ENCODE measurements at regions not wholly inside any gene's neighbourhood (a gene's known extent, or its start where the extent isn't known, plus 50 kb on each side); places are given as distances from the start of the nearest gene placed in this dataset.

DNA sequence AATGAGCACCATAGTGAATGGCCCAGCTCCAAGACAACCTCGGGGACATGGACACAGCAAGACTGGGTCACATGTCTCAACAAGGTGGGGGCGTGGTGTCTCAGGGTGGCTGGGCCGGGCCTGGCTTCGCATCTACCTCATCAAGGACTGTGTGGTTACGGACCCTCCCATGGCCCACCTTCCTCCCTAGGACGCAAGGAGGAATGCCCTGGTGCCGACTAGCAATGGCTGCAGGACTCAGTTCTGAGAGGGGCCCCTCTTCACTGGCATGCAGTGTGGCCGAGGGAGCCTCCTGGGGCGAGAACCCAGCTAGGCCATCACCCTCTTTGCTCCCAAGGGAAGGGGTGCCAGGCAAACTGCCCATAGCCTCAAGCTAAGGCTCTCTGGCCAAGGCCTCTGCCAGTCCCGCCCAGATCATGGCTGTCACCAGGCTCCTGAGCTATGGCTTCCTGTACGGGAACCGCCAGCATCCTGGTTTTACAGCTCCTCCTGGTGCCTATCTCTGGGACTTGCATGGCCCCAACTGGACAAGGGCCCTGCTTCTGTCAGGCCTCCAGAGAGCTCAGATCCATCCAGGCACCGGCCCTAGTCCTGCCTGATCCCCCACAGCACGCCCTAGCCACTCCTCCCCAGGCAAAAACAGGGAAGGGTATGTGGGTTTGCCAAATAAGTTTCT is 218.0 kb upstream of the AGTR2 start:
- no peaks in the 10 kb centered on the region for H3K27me3 Mint-ChIP-seq (ENCODE audit: insufficient read depth, unreplicated experiment)

DNA sequence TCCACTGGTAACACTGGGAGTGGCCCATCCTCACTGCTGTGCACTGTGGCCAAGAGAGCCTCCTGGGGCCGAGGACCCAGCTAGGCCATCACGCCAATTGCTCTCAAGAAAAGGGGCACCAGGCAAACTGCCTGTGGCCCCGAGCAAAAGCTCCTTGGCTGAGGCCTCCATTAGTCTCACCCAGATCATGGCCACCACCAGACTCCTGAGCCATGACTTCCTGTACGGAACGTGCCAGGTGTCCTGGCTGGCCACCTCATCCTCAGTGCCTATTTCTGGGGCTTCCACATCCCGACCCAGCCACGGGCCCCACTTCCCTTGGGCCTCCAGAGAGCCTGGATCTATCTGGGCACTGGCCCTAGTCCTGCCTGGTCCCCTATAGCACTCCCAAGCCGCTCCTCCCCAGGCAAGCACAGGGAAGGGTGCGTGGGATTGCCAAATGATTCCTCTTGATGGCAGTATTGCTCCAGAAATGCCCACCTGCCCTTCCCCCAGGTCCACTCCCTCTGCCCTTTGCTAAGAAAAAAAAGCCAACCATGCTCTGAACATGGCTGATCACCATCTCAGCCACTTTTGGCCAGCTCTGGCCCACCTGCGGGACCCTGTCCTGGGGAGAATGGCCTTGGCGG is 212.6 kb upstream of the AGTR2 start:
- peak in 1 of 2 experiments; percentile 35 for DNase-seq
- H3K4me1 Mint-ChIP-seq (ENCODE audit: low read depth, unreplicated experiment), result peaks cover 6% of the 10 kb centered on the region

More for the DNA sequence above, 218.0 kb upstream of the AGTR2 start:
- no peaks in the 10 kb centered on the region for H3K27me3 ChIP-seq (replicated peaks; ENCODE audit: control insufficient read depth, insufficient read depth, low read length)
- H3K4me3 Mint-ChIP-seq (ENCODE audit: unreplicated experiment), result no peak overlapping the region
- no peak overlapping the region for H3K4me3 ChIP-seq (ENCODE audit: low read depth, low read length)
- no peaks in the 10 kb centered on the region for H3K9me3 Mint-ChIP-seq (ENCODE audit: unreplicated experiment)
- no peaks in the 10 kb centered on the region for H3K36me3 Mint-ChIP-seq (ENCODE audit: insufficient read depth, unreplicated experiment)
- no peaks in the 10 kb centered on the region for H3K4me1 ChIP-seq
- DNase-seq, result no peak
- no peaks in the 10 kb centered on the region for H3K9me3 ChIP-seq
- H3K27ac Mint-ChIP-seq (ENCODE audit: unreplicated experiment), result no peak overlapping the region
- peaks cover 2% of the 10 kb centered on the region for H3K4me1 Mint-ChIP-seq (ENCODE audit: low read depth, unreplicated experiment)
- TF ChIP-seq, protein P1, sequence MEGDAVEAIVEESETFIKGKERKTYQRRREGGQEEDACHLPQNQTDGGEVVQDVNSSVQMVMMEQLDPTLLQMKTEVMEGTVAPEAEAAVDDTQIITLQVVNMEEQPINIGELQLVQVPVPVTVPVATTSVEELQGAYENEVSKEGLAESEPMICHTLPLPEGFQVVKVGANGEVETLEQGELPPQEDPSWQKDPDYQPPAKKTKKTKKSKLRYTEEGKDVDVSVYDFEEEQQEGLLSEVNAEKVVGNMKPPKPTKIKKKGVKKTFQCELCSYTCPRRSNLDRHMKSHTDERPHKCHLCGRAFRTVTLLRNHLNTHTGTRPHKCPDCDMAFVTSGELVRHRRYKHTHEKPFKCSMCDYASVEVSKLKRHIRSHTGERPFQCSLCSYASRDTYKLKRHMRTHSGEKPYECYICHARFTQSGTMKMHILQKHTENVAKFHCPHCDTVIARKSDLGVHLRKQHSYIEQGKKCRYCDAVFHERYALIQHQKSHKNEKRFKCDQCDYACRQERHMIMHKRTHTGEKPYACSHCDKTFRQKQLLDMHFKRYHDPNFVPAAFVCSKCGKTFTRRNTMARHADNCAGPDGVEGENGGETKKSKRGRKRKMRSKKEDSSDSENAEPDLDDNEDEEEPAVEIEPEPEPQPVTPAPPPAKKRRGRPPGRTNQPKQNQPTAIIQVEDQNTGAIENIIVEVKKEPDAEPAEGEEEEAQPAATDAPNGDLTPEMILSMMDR (IDR thresholded peaks at IDR 0.05; ENCODE audit: insufficient read depth in 1 of 2, low read depth in 1 of 2, low read length in 1 of 2, severe bottlenecking in 1 of 2, unreplicated experiment in 1 of 2), result no peak
- intact Hi-C loops (cut with micrococcal nuclease; ENCODE audit: unreplicated experiment), result no loop called here
- no TSS peak for BruUV-seq (replicated peaks)
- ChIA-PET POLR2A (no interaction called here), CTCF (no interaction called here)
- no peaks in the 10 kb centered on the region; the same call in 1 of the 2 replicates for H3K36me3 ChIP-seq (ENCODE audit: control insufficient read depth, insufficient read depth, low read length)

GRCh38 chrX:115958687-115959359 is 211.7 kb upstream of the AGTR2 start:
- peaks cover 6% of the 10 kb centered on the region for H3K4me1 Mint-ChIP-seq (ENCODE audit: low read depth, unreplicated experiment)
- no peak overlapping the region for H3K27ac Mint-ChIP-seq (ENCODE audit: unreplicated experiment)

More for the DNA sequence above, 212.6 kb upstream of the AGTR2 start:
- no peaks in the 10 kb centered on the region for H3K36me3 Mint-ChIP-seq (ENCODE audit: insufficient read depth, unreplicated experiment)
- H3K4me3 ChIP-seq (ENCODE audit: low read depth, low read length), result no peak overlapping the region
- TF ChIP-seq, protein P1 (IDR thresholded peaks at IDR 0.05; ENCODE audit: insufficient read depth in 1 of 2, low read depth in 1 of 2, low read length in 1 of 2, severe bottlenecking in 1 of 2, unreplicated experiment in 1 of 2), result no peak
- intact Hi-C loops (cut with micrococcal nuclease; ENCODE audit: unreplicated experiment), result loop anchor here (1.0 kb wide), 1 partner anchor 245 kb away; no protein-coding TSS in a partner anchor
- H3K27me3 Mint-ChIP-seq (ENCODE audit: insufficient read depth, unreplicated experiment), result no peaks in the 10 kb centered on the region
- H3K27me3 ChIP-seq (replicated peaks; ENCODE audit: control insufficient read depth, insufficient read depth, low read length), result no peaks in the 10 kb centered on the region
- ChIA-PET CTCF (no interaction called here), POLR2A (no interaction called here)
- H3K27ac Mint-ChIP-seq (ENCODE audit: unreplicated experiment), result no peak overlapping the region
- H3K4me1 ChIP-seq, result no peaks in the 10 kb centered on the region
- no peaks in the 10 kb centered on the region for H3K9me3 Mint-ChIP-seq (ENCODE audit: unreplicated experiment)
- no peaks in the 10 kb centered on the region for H3K36me3 ChIP-seq (ENCODE audit: control insufficient read depth, insufficient read depth, low read length)
- no peaks in the 10 kb centered on the region for H3K9me3 ChIP-seq
- H3K4me3 Mint-ChIP-seq (ENCODE audit: unreplicated experiment), result no peak overlapping the region
- BruUV-seq (replicated peaks), result no TSS peak

More at GRCh38 chrX:115958687-115959359, 211.7 kb upstream of the AGTR2 start:
- no peaks in the 10 kb centered on the region for H3K4me1 ChIP-seq
- no peaks in the 10 kb centered on the region for H3K9me3 Mint-ChIP-seq (ENCODE audit: unreplicated experiment)
- ChIA-PET POLR2A (no interaction called here), CTCF (no interaction called here)
- intact Hi-C loops (cut with micrococcal nuclease; ENCODE audit: unreplicated experiment), result loop anchor here (1.0 kb wide), 1 partner anchor 244 kb away; no protein-coding TSS in a partner anchor
- H3K36me3 ChIP-seq (ENCODE audit: control insufficient read depth, insufficient read depth, low read length), result no peaks in the 10 kb centered on the region
- no peaks in the 10 kb centered on the region for H3K27me3 Mint-ChIP-seq (ENCODE audit: insufficient read depth, unreplicated experiment)
- H3K27me3 ChIP-seq (replicated peaks; ENCODE audit: control insufficient read depth, insufficient read depth, low read length), result no peaks in the 10 kb centered on the region
- no peak for DNase-seq
- H3K4me3 Mint-ChIP-seq (ENCODE audit: unreplicated experiment), result no peak overlapping the region
- no peak overlapping the region for H3K4me3 ChIP-seq (ENCODE audit: low read depth, low read length)
- TF ChIP-seq, protein P1 (IDR thresholded peaks at IDR 0.05; ENCODE audit: insufficient read depth in 1 of 2, low read depth in 1 of 2, low read length in 1 of 2, severe bottlenecking in 1 of 2, unreplicated experiment in 1 of 2), result no peak
- no TSS peak for BruUV-seq (replicated peaks)
- H3K9me3 ChIP-seq, result no peaks in the 10 kb centered on the region
- no peaks in the 10 kb centered on the region for H3K36me3 Mint-ChIP-seq (ENCODE audit: insufficient read depth, unreplicated experiment)
